ENCODE measurements at regions not wholly inside any gene's neighbourhood (a gene's known extent, or its start where the extent isn't known, plus 50 kb on each side); places are given as distances from the start of the nearest gene placed in this dataset.

DNA sequence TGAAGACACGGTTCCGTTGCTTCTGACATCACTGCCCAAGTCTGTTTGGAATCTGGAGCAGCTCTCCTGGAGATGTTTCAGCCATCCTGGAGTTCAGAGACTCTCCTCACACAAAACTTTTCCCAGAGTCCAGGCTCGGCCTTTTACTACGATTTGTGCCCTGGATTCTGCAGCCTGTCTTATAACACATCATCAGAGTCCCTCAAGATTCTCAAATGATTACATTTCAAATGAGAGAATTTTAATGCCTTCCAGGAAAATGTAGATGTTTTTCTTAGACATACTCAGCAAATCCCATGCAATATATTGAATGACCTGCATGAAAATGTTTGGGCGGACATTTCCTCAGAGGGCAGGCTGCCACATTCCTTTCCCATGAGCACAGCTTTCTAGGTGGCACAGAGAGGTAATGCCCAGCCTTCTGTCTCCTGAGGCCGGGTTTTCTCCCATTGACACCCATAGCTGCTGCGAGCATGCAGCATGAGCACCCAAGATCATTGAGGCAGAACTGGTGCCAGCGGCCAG lies 129.1 kb downstream of the SNX19 start:
- TF ChIP-seq ZFX (IDR thresholded peaks at IDR 0.05), result no peak
- TF ChIP-seq, protein P1, sequence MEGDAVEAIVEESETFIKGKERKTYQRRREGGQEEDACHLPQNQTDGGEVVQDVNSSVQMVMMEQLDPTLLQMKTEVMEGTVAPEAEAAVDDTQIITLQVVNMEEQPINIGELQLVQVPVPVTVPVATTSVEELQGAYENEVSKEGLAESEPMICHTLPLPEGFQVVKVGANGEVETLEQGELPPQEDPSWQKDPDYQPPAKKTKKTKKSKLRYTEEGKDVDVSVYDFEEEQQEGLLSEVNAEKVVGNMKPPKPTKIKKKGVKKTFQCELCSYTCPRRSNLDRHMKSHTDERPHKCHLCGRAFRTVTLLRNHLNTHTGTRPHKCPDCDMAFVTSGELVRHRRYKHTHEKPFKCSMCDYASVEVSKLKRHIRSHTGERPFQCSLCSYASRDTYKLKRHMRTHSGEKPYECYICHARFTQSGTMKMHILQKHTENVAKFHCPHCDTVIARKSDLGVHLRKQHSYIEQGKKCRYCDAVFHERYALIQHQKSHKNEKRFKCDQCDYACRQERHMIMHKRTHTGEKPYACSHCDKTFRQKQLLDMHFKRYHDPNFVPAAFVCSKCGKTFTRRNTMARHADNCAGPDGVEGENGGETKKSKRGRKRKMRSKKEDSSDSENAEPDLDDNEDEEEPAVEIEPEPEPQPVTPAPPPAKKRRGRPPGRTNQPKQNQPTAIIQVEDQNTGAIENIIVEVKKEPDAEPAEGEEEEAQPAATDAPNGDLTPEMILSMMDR (conservative IDR thresholded peaks at IDR 0.05), result no peak
- H3K27ac ChIP-seq, result no peak overlapping the region

DNA sequence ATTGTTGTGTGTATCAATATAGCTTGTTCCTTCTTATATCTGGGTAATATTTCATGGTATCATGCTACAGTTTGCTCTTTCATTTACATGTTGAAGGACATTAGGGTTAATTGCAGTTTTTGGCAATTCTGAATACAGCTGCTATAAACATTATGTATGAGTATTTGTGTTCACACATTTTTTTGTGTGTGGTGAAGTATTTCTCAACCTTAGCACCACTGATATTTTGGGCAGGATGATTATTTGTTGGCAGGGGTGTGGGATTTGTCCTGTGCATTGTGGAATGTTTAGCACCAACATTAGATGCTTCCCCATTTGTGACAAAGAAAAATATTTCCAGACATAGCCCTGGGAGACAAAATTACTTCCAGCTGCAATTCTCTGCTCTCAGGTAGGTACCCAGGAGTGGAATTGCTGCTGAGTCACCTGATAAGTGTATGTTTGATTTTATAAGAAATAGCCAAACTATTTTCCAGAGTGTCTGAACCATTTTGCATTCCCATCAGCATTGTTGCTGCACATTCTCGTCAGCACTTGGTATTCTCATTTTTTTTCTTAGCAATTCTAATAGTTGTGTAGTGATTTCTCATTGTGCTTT lies 128.2 kb downstream of the SNX19 start:
- TF ChIP-seq ZFX (IDR thresholded peaks at IDR 0.05), result no peak
- TF ChIP-seq, protein P1 (conservative IDR thresholded peaks at IDR 0.05), result no peak
- H3K27ac ChIP-seq, result no peak overlapping the region

DNA sequence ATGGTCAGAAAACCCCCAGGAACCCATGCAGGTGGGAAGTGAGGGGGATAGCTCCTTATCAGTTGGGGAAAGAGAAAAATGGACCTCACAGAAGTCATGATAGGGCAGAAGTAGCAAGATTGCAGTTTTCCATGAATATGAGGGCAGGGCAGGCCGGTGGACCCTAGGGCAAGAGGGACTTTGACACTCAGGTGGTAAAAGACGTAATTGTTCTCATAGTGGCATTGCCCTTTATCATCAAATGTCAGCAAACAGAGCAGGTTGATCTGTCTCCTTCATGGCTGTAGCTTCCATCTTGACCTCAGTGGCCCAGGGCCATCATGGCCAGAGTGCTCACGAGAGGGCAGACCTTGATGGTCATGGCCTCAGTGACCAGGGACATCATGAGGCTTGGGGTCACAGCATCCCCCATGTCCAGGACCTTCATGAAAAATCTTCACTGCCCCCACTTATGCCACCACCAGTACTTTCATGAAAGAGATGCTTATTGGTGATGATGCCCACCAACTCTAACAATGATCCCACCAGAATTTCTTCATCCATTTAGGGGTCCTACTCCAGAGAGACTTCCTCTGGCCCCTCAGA lies 127.1 kb downstream of the SNX19 start:
- no peak overlapping the region for H3K27ac ChIP-seq
- TF ChIP-seq ZFX (IDR thresholded peaks at IDR 0.05), result no peak

DNA sequence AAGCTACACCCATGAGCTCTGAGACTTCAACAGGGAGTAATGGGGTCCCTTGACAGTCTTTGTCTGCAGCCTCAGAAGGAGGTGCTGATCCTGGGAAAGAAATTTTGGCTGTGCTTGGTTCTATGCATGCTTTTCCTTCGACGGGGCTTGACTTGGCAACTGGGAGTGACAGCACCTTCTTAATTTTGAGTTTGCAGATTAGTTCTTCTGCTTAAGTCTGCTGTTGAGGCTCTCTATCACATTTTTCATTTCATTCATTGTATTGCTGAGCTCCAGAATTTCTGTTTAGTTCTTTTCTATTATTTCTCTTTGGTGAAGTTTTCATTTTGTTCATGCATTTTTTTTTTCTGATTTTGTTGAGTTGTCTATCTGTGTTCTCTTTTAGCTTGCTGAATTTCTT lies 125.6 kb downstream of the SNX19 start:
- TF ChIP-seq ZFX (IDR thresholded peaks at IDR 0.05), result no peak
- TF ChIP-seq, protein P1 (conservative IDR thresholded peaks at IDR 0.05), result no peak
- no peak overlapping the region for H3K27ac ChIP-seq

DNA sequence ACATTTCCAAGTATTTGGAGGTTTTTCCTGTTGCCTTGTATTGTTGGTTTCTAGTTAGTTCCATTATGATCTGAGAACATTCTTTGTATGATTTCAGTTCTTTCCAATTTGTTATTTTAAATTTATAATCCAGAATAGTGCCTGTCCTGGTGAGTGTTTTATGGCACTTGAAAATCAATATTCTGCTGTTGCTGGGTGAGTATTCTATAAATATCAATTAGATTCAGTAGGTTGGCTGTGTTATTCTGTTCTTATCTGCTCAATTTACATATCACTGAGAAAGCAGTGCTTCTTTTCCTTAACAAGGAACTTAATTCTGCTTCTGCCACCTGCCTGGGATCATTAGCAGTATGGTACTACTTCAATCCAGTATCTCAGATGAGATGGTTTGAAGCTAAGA lies 123.5 kb downstream of the SNX19 start:
- H3K27ac ChIP-seq, result no peak overlapping the region
- no peak for TF ChIP-seq ZFX (IDR thresholded peaks at IDR 0.05)
- TF ChIP-seq, protein P1 (conservative IDR thresholded peaks at IDR 0.05), result no peak

DNA sequence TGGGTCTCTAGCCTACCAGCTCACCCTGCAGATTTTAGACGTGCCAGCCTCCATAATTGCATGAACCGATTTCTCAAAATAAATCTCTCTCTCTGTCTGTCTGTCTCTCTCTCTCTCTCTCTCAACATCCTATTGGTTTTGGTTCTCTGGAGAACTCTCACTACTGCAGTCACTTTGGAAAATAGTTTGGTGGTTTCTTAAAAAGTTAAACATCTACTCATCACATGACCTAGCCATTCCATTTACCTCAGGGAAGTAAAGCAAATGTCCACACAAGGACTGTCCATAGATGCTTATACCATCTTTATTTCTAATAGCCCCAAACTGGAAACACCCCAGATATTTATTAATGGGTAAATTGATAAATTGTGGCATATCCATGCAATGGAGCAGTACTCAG lies 119.5 kb downstream of the SNX19 start:
- TF ChIP-seq, protein P1 (conservative IDR thresholded peaks at IDR 0.05), result no peak
- no peak for TF ChIP-seq ZFX (IDR thresholded peaks at IDR 0.05)
- no peak overlapping the region for H3K27ac ChIP-seq

DNA sequence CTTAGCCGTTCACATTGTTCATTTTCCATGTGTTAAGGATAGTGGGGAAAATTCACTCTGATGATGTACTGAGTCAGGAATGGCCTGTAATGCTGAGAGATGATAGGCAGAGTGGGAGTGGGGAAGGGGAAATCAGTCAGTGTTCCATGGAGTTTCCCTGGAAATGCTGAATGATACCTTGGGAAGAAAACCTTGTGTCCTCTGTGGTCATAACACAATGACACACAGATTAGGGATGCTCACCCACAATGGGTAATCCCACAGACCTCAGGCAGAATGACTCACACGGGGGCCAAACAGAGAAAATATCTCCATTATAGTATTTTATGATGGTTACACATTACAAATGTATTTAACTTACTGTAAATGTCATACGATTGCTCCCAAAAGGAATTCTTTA lies 118.0 kb downstream of the SNX19 start:
- TF ChIP-seq ZFX (IDR thresholded peaks at IDR 0.05), result no peak
- TF ChIP-seq, protein P1 (conservative IDR thresholded peaks at IDR 0.05), result no peak
- no peak overlapping the region for H3K27ac ChIP-seq

DNA sequence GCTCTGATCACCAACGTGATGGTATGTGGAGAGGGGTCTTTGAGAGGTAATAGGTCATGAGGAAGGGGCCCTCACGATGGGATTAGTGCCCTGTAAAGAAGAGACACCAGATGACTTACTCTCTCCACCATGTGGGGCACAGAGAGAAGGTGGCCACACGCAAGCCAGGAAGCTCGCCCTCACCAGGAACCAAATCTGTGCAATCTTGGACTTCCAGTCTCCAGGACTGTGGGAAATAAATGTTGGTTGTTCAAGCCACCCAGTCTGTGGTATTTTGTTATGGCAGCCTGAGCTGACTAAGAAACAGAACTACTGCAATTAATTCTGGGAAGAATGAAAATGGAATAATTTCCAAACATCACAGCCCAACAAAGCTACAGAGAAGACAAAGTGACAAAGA lies 117.5 kb downstream of the SNX19 start:
- H3K27ac ChIP-seq, result no peak overlapping the region
- TF ChIP-seq, protein P1 (conservative IDR thresholded peaks at IDR 0.05), result no peak
- no peak for TF ChIP-seq ZFX (IDR thresholded peaks at IDR 0.05)

Measured in C4-2B (cell line).